ENCODE measurements at regions not wholly inside any gene's neighbourhood (a gene's known extent, or its start where the extent isn't known, plus 50 kb on each side); places are given as distances from the start of the nearest gene placed in this dataset.

DNA sequence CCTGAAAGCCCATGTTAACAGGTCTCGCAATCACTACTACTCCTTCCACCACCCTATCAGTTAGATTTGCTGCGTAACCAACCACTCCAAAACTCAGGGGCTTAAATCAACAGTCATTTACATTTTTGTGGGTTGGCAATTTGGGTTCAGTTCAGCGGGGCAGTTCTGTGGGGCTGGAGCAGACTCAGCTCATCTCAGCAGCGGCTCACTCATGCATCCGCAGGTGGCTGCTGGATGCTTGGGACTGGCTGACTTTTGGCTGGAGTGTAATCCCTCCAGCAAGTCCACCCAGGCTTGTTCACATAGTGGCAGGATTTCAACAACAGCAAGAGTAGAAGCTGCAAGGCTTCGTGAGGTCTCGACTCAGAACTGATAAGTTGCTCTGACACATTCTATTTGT is 79.2 kb downstream of the NEUROD6 start:
- DNase-seq, result no peak
- WGBS (ENCODE audit: insufficient coverage, low coverage, low lambda C conversion rate, missing lambda C conversion rate), result 56% methylated on average over 5 of the region's 7 CpGs

DNA sequence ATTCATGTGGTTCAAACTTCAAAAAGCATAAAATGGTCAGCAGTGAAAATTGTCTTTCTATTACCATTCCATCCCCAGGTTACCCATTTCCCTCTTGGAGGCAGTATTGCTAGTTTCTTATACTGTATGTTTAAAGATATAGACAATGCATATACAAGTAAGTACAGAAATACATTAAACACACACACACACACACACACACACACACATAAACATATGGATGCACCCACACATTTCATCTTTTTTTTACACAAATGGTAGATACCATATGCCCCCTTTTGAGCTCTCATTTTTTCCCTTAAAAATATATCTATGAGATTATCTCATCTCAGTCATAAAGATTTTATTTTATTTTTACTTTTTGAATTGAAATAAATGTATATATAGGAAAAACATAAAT is 79.7 kb downstream of the NEUROD6 start:
- ATAC-seq (no peak), DNase-seq (no peak)
- intact Hi-C loops (cut with DNase I), result no loop called here

More for the DNA sequence above, 79.2 kb downstream of the NEUROD6 start:
- TF ChIP-seq POLR2A (IDR thresholded peaks at IDR 0.05), result no peak
- TF ChIP-seq, protein P1, sequence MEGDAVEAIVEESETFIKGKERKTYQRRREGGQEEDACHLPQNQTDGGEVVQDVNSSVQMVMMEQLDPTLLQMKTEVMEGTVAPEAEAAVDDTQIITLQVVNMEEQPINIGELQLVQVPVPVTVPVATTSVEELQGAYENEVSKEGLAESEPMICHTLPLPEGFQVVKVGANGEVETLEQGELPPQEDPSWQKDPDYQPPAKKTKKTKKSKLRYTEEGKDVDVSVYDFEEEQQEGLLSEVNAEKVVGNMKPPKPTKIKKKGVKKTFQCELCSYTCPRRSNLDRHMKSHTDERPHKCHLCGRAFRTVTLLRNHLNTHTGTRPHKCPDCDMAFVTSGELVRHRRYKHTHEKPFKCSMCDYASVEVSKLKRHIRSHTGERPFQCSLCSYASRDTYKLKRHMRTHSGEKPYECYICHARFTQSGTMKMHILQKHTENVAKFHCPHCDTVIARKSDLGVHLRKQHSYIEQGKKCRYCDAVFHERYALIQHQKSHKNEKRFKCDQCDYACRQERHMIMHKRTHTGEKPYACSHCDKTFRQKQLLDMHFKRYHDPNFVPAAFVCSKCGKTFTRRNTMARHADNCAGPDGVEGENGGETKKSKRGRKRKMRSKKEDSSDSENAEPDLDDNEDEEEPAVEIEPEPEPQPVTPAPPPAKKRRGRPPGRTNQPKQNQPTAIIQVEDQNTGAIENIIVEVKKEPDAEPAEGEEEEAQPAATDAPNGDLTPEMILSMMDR (IDR thresholded peaks at IDR 0.05), result no peak
- Histone ChIP-seq H3K27ac (no peak overlapping the region), H3K36me3 (no peaks in the 10 kb centered on the region), H3K4me1 (no peaks in the 10 kb centered on the region), H3K4me3 (no peak overlapping the region), H3K27me3 (no peaks in the 10 kb centered on the region), H3K9me3 (no peaks in the 10 kb centered on the region)
- intact Hi-C loops (cut with DNase I), result no loop called here
- no peak for ATAC-seq

DNA sequence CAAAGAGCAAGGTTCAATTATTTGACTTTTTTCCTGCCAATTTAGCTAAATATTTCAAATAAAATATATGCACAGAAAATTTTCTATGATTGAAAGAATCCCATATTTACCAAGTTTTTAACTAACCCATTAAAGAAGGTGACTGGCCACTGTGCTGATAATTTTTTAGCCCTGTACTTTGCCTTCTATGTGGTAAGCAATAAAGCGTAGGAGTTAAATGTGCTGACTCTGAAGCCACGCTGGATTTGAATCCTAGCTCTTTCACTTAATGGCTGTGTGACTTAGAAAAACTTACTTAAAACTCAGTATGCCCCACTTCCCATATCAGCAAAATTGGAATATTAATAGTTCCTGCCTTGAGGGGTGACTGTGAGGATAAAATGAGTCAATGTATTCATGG is 82.1 kb downstream of the NEUROD6 start:
- WGBS (ENCODE audit: insufficient coverage, low coverage, low lambda C conversion rate, missing lambda C conversion rate), result 55% methylated on average over 2 of the region's 2 CpGs
- ATAC-seq (peak in 1 of 4 donors; percentile 71), DNase-seq (no peak)
- no peaks in the 10 kb centered on the region for H3K9me3 ChIP-seq
- H3K27ac ChIP-seq, result no peak overlapping the region
- intact Hi-C loops (cut with DNase I), result no loop called here
- no peaks in the 10 kb centered on the region for H3K4me1 ChIP-seq
- no peaks in the 10 kb centered on the region for H3K27me3 ChIP-seq
- TF ChIP-seq POLR2A (IDR thresholded peaks at IDR 0.05), result no peak
- TF ChIP-seq, protein P1 (IDR thresholded peaks at IDR 0.05), result no peak
- H3K4me3 ChIP-seq, result no peak overlapping the region
- no peaks in the 10 kb centered on the region for H3K36me3 ChIP-seq

More for the DNA sequence above, 79.7 kb downstream of the NEUROD6 start:
- Histone ChIP-seq H3K4me3 (no peak overlapping the region), H3K27me3 (no peaks in the 10 kb centered on the region), H3K9me3 (no peaks in the 10 kb centered on the region), H3K36me3 (no peaks in the 10 kb centered on the region), H3K4me1 (no peaks in the 10 kb centered on the region), H3K27ac (no peak overlapping the region)
- no peak for TF ChIP-seq POLR2A (IDR thresholded peaks at IDR 0.05)

DNA sequence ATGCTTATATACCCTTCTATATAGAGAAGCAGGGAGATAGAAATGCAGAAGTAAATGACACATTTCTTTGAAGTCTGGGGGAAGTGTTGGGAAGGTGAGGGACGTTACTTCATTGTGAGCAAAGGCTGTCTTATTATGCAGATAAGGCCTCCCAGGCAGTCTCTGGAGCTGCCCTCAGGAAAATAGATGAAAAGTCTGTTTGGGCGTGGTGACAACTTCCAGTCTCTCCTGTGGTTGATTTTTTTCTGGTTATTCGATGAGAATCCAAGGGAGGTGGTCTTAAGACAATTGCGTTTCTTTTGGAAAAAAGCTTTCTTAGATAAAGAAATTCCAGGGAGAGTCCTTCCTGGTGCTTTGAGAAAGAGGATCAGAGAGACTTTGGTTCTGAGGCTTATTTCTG is 84.0 kb downstream of the NEUROD6 start:
- no peaks in the 10 kb centered on the region for H3K36me3 ChIP-seq
- H3K27ac ChIP-seq, result no peak overlapping the region
- H3K9me3 ChIP-seq, result no peaks in the 10 kb centered on the region
- ATAC-seq, result no peak
- intact Hi-C loops (cut with DNase I), result no loop called here
- no peak for TF ChIP-seq POLR2A (IDR thresholded peaks at IDR 0.05)
- TF ChIP-seq, protein P1 (IDR thresholded peaks at IDR 0.05), result no peak
- no peak overlapping the region for H3K4me3 ChIP-seq
- H3K4me1 ChIP-seq, result no peaks in the 10 kb centered on the region
- no peaks in the 10 kb centered on the region for H3K27me3 ChIP-seq
- 56% methylated on average over 4 of the region's 4 CpGs for WGBS (ENCODE audit: insufficient coverage, low coverage, low lambda C conversion rate, missing lambda C conversion rate)
- no peak for DNase-seq

DNA sequence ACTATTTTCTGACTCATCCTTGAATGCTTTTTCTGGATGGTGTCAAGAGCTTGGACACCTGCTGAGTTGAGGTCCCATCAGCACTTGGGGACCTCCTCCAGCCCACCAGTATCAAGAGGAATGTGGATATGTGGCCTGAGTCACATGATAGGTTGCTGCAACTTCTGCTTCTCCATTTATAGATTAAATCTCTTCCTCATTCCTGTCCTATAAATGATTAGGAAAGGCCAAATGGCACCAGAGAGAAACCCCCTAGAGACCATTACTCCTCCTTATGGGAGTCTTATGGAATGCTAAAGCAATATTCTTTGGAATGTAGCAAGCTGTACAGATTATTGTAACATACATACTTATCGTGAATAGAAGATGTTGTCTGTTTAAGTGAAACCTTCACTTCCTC is 85.6 kb downstream of the NEUROD6 start:
- WGBS (ENCODE audit: insufficient coverage, low coverage, low lambda C conversion rate, missing lambda C conversion rate), result 87% methylated on average over 1 of the region's 1 CpG
- ATAC-seq, result no peak
- DNase-seq, result no peak
- no peaks in the 10 kb centered on the region for H3K9me3 ChIP-seq
- intact Hi-C loops (cut with DNase I), result no loop called here
- H3K27ac ChIP-seq, result no peak overlapping the region
- no peak overlapping the region for H3K4me3 ChIP-seq
- H3K36me3 ChIP-seq, result no peaks in the 10 kb centered on the region
- no peaks in the 10 kb centered on the region for H3K4me1 ChIP-seq
- TF ChIP-seq POLR2A (IDR thresholded peaks at IDR 0.05), result no peak
- TF ChIP-seq, protein P1 (IDR thresholded peaks at IDR 0.05), result no peak
- H3K27me3 ChIP-seq, result no peaks in the 10 kb centered on the region

Measured in right lobe of liver (tissue), 6 donors.